Islet of Langerhans (tissue), 1 donor: ENCODE measurements at regions not wholly inside any gene's neighbourhood (a gene's known extent, or its start where the extent isn't known, plus 50 kb on each side); places are given as distances from the start of the nearest gene placed in this dataset.

ENCODE experiments used
- FAIRE-seq: peaks from one replicate; lab custom pipeline; 2011; peaks lifted over from hg19 to GRCh38; lab: Jason Lieb, UNC

DNA sequence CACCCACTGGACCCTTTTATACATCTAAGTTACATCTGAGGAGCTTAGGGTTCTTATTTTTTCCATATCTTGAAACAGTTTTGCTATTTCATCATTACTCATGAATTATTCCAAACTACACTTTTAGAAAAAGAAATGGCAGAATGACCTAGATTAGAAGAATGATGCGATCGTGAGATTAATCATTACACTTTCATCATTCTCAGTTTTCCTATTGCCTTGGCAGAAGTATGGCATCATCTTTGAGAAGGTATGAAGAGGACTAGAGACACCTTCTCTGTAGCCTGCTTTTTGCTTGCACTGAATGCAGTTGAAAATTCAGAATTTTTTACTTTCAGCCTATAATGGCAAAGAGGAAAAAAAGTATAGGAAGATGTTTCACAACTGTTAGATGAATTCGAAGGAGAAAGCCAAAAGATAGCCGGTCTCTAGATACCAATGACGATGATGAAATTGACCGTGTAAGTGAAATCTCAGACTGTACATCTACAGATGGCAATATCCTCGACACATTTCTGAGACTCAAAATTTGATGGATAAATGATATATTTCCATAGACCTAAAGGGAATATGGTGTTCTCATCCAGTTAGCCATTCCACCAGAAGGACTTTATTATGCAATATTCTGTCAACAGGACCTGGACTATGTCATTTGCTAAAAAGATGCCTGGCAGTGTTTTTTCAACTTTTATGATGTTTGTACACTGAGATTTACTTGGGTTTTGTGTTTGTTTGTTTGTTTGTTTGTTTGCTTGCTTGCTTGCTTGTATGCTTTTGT lies 191.8 kb downstream of the TOMM20 start:
- no peak for FAIRE-seq

DNA sequence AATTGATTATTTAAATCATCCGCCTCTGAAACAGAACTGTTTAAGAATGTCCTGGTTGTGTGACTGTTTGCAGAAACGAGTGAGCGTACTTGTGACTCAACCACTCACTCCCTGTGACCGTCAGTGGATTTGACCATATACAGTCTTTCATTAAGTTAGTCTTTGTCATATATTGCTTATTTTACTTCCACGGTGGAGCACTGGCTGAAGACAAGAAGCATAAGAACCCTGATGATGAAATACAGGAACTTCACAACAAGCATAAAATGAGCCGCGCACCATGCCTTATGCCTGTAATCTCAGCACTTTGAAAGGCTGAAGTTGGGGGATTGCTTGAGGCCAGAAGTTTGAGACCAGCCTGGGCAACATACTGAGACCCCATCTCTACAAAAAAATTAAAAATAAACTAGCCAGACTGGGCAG lies 194.0 kb downstream of the TOMM20 start:
- no peak for FAIRE-seq

DNA sequence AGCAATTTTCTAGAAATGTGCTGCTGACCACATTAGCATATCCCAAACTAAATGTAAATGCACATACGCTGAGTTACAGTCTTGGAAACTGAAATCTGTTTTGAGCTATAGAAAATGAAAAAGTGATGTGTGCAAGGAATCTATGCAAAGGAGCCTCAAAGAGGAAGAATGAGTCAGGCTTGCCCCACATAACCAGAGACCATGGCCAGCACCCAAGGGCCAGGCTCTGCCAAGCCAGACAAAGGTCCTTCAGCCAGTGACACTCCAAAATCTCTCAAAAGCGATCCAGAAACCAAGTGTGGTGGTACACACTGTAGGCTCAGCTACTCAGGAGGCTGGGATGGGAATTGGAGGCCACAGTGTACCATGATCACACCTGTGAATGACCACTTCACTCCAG lies 195.2 kb downstream of the TOMM20 start:
- FAIRE-seq = no peak

DNA sequence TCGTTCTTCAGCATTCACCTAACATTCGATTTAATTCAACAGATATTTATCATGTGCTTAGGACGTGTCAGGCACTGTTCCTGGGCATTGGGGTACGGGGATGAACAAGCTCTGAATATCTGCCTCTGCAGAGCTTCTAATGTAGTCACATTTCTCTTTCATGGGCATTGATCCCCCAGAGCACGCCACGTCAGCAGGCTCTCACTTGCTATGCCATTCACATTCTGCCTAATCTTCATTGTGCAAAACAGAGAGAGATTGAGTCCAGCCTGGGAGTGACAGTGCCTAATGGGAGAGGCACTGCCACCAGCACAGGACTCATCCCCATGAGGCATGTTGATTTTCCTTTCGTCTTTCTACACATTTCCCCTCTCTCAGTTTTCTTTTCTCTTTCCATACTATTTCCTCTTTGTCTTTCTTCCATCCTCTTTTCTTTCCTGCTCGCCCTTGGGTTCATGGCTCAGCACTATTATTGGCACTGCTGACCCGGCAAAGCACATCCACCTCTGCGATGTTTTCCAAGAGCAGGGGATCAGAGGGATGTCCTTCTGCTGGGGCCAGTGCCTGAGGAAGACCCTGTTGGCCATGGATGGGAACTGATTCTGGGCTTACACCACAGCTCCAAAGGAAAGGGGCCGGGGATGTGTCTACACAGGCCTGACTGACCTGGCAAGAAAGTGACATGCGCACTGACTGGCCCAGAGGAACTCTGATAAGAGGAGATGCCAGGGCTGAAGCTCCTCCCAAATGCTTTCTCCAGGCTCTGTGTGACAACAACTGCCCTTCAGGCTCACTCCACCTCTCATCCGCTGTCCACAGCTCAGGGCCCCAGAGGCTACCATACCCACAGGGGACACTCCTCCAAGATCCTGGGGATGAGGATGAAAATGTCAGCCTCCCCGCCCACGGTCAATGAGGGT lies 195.9 kb downstream of the TOMM20 start:
- FAIRE-seq = no peak

DNA sequence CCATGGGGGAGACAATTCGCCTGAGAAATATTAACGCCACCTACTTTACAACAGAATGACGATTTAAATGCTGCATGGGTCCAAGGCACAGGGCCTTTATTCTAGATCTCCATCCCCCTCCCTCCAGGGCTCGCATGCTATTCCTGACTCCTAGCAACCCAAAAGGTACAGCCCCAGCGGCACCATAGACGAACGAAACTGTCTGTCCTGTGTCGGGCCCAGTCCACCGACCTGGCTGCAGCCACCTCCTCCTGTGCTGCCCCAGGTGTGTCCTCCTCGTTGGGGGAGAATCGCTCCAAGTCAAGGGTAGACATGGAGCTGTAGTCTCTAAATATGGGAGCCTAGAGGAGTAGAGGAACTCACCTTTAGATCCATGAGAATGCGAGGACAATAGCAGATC lies 196.5 kb downstream of the TOMM20 start:
- no peak for FAIRE-seq

DNA sequence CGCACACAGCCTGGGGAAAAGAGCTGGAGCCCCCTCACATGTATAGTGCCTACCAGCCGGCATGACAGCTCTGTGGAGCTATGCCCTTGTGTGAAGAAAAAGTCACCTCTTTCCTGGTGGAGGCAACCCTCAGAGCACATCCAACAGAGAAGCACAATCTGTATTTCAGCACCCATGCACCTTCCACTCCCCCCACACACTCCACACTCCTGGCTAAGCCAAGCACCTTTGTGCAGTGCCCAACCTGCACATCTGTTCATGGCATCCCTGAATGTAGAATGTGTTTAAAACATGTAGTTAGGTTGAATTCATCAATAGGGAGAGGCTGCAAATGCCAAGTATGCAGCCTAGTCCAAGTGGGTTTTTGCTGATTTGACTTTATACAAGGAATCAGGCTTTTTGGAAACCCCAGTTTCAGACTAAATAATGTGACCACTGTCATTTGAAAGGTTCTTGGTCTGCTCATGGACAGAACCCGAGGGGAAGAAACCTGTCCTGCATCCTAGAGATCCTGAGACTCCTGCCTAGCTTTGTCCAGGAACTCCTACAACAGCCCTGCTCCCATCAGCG lies 197.1 kb downstream of the TOMM20 start:
- no peak for FAIRE-seq

DNA sequence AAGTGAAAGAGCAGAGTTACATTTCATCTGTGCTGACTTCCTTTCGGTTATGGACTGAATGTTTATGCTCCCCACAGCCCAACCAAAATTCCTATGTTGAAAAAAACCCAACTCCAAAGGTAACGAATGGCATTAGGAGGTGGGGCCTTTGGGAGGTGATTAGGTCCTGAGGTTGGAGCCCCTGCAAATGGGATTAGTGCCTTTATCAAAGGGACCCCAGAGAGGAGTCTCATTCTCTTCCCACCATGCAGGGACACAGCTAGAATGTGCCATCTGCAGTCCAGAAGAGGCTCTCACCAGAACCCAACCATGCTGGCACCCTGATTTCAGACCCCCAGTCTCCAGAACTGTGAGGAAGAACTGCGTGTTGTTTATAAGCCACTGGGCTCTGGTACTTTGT lies 199.3 kb downstream of the TOMM20 start:
- no peak for FAIRE-seq

DNA sequence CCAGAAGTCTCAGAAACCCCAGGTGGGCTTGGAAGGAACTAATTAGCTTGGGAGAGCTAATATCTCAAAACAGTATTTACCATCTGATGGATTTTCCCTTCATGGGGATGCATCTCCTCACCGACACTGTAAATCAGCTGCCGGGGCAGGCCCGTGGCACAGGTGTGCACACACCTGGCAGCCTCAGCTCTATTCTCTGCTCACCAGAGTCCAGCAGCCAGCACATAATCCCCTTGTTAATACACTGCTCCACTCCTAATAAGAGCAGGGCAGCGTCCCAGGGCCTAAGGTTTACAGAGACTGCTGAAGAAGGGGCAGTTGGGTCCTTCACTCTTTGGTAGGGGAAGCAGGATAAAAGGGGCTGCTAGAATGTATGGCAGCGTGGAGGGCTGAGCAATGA lies 200.0 kb downstream of the TOMM20 start:
- FAIRE-seq = no peak

DNA sequence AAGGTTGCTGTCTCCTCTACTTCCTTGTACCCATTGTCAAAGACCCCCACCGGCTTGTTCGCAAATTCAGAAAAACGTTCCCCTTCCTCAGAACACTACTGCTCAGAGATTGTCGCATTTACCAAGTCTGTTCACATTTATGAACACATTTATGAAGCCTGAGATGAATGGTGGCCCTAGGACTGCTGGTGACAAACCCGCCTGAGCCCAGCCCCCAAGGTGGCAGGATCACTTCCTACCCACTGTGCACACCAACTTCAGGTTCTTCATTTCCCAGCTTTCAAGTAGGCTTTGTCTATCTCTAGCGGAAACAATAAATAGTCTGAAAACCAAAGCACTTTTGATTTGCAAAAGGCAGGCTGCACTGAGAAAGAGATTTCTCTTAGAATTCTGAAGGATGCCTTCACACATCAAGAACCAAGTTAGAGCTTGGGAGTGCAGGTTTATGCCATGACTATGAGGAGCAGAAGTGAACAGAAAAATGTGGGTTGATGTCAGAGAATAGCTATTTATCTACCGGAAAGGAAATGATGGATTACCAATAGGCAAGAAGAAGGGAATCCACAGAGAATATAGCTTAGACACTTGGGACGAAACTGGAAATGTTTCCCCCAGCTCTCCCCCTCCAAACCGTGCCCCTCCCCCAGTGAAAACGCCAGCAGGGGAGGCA lies 200.5 kb downstream of the TOMM20 start:
- FAIRE-seq = no peak

DNA sequence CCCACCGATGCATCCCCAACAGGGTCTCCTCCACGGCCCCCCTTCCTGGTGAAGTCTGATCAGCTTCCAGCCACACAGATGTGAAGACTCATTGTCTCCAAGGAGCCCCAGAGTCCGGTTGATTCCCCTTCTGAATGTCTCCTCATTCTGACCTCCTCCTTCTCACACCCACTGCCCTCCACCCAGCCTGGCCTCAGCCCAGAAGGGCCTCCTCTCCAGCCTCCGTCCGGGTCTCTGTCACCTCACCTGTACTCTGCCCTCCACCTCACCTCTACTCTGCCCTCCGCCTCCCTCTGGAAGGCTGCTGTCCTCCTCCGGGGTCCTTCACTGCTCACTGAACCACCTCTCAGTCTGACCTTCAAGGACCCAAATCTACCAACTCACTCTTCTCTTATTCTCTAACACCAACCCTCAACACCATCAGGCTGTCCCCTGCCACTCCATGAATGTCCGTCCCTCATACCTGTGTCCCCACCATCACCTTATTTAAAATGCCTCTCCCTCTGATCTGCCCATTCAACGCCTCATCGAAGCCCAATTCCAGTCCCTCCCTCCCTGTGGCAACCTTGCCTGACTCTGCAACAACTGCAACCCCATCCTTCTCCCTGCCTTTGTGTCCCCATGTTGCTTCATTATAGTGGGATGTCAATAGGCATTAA lies 201.2 kb downstream of the TOMM20 start:
- FAIRE-seq = no peak

DNA sequence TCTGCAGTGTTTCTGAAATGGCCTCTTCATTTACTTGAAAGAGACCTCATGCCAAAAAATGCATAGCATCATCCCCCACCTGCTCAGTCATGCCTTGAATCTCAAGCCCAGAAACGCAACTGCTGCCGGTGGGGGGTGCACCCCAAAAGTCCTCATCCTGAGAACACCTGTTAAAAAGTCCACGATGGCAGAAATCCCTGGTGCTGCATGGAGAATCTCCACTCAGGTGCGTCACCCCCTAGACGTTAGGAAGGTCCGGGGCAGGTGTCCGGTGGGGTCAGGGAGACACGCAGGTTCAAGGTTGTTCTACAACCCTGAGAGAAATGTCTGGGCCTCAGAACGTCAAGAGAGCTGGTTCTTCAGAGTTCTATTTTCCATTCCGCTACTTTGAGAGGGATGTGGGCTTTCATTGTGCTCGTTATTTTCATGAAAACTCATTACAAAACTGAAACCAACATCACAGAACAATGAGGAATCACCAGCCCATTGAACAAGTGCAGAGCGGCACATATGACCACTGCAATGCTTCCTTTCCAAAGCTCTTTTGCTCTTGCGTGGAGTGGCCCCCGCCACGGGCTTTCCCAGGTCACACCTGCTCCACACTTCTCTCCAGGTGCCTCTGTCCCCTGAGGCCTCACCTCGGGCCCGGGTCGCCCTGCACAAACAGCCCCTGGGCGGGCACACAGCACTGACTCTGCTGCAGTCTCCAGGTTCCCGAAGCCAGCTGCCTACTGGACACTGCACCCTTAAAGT lies 201.9 kb downstream of the TOMM20 start:
- FAIRE-seq = no peak

DNA sequence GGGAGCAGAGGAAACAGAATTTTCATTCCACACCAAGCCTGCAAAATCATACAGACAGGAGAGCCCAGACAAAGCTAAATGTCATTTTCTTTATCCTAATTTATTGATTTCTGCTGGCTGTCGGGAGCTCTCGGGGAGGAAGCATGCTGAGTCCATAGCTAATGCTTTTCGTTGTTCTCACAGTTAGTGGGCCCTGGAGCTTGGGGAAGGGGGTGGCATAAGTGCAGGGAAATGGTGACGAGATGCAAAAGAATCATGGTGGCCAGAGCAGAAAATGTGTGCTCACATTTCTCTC lies 202.4 kb downstream of the TOMM20 start:
- FAIRE-seq = no peak

DNA sequence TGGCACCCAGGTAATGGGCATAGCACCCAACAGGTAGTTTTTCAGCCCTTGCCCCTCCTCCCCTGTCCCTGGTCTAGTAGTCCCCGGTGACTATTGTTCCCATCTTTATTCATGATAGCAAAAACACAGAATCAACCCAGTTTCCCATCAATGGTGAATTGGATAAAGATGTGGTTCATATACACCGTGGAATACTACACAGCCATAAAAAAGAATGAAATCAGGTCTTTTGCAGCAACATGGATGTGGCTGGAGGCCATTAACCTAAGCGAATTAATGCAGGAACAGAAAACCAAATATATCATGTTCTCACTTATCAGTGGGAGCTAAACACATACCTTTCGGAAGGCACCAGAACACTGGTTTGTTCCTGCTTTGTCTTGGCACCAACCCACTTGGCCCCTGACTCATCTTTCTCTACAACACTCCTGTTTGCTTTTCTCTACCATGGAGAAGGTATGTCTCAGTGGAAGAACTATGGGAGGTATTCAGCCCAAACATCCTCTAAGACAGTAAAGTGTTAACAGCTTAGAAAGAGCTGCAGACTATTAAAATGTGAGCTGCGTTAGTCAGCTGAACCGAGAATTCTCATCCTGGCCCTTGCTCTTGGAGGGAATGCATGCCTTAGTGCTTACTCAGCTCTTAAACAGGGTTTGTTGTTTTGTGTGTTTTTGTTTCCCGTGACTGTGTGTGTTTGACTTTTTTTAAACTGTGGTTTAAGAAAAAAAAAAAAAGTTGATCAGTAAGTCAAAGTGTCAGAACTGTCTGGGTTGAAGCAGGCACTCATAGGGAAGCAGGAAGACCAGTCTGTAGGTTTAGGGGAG lies 203.0 kb downstream of the TOMM20 start:
- FAIRE-seq = no peak

DNA sequence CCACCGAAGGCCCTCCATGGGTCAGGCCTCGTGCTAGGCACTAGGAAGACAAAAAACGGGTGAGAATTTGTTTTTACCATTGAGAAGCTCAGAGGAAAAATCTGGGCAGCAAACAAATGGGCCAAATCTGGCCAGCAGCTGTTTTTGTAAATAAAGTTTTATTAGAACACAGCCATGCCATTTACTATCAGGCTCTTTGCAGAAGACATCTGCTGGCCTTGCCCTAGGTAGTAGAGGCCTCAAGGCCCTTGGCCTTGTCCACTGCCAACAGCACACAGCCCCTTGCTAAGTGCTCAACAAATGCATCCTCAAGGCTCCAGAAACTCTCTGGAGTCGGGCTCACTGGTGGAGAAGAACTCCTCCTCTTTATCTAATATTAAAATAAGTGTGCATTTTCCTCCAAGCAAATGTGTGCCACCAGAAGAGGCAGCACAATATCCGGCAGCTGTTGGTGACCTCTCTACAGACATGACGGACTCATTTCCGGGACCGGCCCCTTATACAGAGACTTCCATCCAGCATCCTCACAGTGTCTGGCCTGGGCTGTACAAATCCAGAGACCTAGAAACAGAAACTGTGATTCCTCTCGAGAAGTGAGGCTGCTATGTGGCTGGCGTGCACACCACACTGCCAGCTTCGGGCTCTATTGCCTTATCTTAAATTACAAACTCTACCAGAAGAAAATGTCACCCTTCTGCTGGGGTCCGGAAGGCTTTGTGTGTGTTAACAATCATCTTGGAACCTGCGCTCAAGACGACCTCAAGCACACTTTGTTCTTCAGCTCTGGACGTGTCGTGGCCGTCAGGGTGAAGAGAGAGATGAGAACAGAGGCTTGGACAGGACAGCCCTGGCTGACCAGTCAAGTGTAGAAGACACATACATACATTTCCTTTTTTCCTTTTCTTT lies 203.9 kb downstream of the TOMM20 start:
- FAIRE-seq = no peak

DNA sequence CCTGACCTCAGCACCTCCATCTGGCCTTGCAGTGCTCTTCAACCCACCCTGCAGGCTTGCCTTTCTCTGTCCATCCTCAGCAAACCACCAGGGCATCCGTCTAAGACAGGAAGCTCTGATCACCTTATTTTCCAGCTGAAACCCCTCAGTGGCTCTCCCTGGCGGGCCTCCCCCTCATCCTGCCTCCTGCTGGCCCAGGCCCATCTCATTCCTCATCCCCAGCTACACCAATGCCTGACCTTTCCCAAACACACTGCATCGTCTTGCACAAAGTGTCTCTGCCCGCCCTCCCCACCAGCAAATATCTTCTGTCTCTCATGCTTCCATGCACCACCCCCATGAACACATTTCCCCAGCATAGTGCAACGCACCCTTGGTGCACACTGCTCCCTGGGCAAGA lies 205.0 kb downstream of the TOMM20 start:
- no peak for FAIRE-seq

DNA sequence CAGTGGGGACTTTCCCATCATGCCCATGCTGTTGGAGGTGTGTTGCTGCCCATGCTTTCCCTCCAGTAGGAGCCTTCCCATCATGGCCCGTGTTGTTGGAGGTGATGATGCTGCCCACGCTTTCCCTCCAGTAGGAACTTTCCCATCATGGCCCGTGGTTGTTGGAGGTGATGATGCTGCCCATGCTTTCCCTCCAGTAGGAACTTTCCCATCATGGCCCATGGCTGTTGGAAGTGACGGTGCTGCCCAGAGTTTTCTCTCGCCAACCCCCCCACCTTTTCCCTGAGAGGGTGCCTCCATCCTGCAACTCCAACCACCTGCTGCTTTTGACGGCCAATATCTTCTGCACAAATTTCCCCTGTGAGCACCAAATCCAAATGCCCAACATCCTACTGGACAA lies 205.7 kb downstream of the TOMM20 start:
- FAIRE-seq = no peak

DNA sequence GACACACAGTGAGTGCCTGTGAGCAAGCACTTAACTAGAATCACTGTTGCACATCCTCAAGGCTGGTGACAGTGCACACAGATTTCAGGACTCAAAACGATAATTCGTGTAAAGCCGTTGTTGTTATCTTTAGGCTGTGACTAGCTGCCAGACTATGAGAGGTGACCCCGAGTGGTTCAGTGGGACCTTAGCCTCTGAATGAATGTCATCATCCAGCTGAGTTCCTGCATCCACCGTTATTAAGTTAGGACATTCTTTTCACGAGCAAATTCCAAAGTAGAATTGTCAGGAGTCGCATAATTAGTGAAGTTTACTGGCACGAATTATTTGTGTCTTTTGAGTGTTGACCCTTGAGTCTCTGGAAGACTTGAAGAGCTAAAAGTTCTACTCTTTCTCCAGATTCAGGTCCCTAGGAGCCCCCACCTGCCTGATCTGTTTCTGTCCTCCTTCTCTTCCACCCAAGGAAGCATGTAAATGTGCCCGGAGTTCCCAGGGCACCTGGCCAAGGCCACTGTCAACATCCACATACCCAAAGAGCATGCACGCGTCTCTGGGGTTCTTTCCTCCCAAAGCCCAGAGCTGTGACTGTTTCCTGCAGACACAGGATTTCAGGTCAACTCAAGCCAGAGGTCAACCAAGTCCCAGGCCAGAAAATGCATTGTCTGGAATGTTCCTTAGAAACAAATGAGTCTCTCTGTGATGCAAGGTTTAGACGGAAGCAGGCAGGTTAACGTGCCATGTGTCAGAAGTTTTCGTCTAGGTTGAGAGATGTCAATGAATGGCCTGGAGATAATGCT lies 207.2 kb downstream of the TOMM20 start:
- no peak for FAIRE-seq

DNA sequence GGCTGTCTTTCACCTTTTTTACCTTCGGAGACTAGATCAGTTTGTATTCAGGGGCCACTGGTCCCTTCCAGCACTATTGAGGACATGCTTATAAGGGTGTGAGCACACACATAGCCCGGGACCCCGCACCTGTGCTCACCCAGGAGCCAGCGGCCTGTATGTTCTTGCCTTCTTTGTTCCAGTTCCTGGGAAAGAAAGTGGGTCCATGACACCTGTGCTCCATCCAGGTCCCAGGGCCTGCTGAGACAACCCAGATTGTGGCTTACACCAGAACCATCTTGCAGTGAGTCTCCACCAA lies 207.8 kb downstream of the TOMM20 start:
- no peak for FAIRE-seq
